HG02852 (cell line): ENCODE measurements at regions not wholly inside any gene's neighbourhood (a gene's known extent, or its start where the extent isn't known, plus 50 kb on each side); places are given as distances from the start of the nearest gene placed in this dataset.
"Not testable (repeated sequence)": the region's sequence is repeated elsewhere in the genome, so short reads cannot be mapped to it uniquely, and the experiment has no call there.

ENCODE experiments used
- ATAC-seq: cut with Tn5 transposase; IDR thresholded peaks from one replicate; pipeline ENCODE4 v1.9.1; 2021; ENCODE audit warnings: mild to moderate bottlenecking, moderate library complexity; ENCODE audit not compliant: unreplicated experiment

DNA sequence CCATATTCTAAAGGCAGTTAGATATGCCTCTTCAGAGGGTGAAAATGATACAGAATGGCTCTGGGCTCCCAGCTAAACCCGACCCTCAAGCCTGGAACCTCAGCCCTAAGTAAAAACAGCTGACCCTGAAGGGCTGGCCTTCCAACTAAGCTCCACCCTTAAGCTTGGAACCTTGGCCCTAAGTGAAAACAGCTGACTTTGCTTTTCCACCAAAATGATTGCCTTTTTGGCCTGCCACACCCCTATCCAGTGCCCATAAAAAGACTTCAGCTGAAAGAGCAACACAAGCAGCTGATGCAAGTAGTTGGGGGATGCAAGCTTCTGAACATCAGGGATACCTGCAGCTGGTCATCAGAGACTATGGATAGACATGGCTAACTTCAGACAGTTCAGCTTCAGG lies 647.4 kb upstream of the SGCD start:
- no peak for ATAC-seq

- ATAC-seq, result no peak
Measured at GRCh38 chr5:155684417-155684816, 642.5 kb upstream of the SGCD start.

- no peak for ATAC-seq
Measured at GRCh38 chr5:155686131-155686530, 640.8 kb upstream of the SGCD start.

DNA sequence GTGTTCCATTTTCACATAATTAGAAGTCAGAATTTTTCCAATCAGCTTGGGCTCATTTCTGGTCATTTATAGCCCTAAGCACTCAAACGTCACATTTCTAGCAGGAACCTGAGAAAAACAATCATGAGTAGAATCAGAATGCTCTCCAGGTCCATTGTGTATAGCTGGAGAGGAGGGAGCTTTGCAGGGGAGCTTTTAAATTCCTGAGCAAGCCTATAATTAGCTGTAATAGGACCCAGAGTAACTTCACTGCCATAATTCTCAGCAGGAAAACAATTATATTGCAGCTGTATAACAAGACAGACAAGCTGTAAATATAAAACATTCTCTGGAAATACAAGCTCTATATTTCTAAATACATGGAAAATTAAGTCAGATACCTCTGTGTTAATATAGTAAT lies 637.6 kb upstream of the SGCD start:
- no peak for ATAC-seq

DNA sequence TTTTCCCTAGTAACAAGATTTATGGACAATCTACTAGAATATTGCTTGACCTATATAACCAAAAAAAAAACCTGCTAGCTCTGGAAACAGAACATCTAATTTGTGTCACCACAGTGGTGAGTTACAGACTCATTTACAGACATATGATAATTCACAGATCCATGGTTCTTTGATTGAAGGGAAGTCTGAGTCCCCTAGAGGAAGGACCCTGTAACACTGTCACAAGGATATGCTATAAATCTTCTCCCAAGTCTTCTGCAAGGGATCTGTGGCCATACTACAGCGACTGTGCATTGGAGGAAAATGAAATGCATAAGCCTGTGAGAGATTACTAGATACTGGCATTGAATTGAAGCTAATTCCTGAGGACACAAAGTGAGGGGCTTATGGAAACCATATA lies 630.6 kb upstream of the SGCD start:
- no peak for ATAC-seq

DNA sequence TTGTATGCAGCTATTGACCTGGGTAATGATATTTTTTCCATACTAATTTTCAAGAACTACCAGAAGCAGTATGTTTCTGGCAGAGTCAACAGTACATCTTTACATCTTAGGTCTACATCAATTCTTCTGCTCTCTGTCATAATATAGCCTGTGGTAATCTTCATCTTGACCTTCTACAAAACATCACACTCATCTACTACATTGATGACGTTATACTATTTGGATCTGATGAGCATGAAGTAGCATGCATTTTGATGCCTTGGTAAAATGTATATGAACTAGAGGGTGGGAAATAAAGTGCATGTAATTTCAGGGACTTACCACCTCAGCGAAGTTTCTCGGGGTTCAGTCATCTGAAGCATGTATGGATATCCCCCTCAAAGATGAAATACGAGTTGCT lies 629.7 kb upstream of the SGCD start:
- ATAC-seq, result no peak

DNA sequence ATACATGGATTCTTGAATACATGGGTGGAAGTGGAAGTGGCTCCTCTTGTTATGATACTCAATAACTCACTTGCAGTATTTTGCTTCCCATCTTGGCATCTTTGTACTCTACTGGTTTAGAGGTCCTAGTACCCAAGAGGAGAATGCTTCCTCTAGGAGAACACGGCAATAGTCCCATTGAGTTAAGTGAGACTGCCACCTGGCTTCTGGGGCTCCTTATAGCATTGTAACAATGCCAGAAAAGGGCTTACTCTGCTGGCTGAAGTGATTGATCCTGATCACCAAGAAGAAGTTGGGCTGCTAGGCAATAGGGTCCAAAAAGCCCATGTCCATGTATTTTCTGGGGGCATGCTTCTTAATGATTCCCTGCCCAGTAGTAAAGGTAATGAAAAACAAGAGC lies 627.6 kb upstream of the SGCD start:
- ATAC-seq, result no peak

GRCh38 chr5:155700333-155700732 lies 626.6 kb upstream of the SGCD start:
- ATAC-seq, result no peak

- ATAC-seq, result no peak
Measured at GRCh38 chr5:155711882-155712281, 615.1 kb upstream of the SGCD start.

GRCh38 chr5:155714435-155714834 lies 612.5 kb upstream of the SGCD start:
- ATAC-seq, result not testable (repeated sequence)

GRCh38 chr5:155726267-155726666 lies 600.7 kb upstream of the SGCD start:
- ATAC-seq, result no peak

- ATAC-seq, result no peak
Measured at GRCh38 chr5:155727512-155728145, 599.3 kb upstream of the SGCD start.

DNA sequence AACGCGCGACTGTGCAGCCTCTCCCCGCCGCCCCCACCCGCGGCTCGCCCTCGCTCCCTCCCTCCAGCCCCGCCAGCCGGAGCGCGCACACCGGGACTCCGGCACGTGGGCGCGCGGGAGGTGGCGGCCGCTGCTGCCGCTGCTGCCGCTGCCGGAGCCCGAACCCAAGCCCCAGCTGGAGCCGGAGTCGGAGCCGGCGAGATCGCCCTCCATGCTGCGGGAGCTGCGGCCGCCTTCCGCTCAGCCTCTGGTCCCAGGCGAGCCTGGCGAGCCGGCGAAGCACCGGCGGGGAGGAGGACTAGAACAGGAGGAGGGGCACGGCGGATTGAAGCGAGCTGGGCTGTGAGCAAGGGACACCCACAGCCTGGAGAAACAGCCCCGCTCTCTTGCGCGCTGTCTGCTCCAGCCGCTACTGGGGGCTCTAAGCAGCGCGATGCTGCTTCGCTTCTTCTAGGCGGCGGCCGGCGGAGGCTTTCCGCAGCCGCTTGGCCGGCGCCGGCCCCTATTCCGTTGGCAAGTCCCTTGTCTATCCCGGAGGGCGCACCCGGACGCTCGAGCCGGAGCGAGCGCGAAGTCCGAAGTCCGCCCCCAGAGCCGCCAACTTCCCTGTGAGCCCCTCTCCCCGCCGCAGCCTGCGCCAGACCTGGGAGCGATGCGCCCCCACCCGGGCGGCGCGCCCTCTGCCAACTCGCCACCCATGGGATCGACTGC lies 598.7 kb upstream of the SGCD start:
- ATAC-seq, result no peak

DNA sequence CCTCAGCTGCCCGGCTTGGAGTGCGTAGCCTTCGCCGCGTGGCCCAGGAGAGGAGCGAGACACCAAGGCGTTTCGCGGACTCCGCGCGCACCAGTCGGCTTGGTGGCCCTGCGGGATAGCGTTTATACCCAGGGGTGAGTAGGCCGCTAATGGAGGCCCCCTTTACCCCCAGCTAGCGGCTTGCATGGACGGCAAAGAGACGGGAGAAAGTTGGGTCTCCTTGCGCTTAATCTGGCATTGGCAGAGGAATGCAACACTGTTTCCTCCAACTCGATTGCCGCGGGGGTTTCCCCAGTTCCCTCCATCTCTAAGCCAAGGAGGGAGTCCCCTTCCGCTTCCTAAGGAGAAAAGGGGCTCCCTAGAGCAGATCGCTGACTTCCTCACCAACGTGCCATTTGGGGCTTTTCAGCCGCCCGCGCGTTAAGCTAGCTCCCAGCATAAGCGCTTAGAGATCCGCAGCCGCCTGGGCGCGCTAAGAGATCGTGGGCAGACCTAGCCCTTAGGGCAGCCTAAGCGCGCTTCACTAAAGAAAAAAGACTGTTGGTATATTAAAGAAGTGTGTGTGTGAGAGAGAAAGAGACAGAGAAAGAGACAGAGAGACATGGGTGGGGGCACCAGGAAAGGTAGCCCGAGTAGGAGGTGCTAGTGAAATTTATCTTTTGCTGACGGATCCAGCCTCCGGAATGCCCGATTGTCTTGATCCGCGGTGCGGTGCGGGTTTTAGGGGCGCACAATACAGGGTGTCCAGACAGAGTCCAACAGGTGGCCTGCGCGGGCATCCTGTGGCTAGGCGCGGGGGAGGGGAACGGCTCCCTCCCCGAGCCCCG lies 597.9 kb upstream of the SGCD start:
- ATAC-seq, result no peak

- no peak for ATAC-seq
Measured at GRCh38 chr5:155729684-155730059, 597.3 kb upstream of the SGCD start.

GRCh38 chr5:155732587-155733376 lies 594.2 kb upstream of the SGCD start:
- ATAC-seq, result no peak

- ATAC-seq, result no peak
Measured at GRCh38 chr5:155733935-155734334, 593.0 kb upstream of the SGCD start.

GRCh38 chr5:155735388-155735787 lies 591.6 kb upstream of the SGCD start:
- ATAC-seq, result no peak

- no peak for ATAC-seq
Measured at GRCh38 chr5:155738616-155739015, 588.3 kb upstream of the SGCD start.

DNA sequence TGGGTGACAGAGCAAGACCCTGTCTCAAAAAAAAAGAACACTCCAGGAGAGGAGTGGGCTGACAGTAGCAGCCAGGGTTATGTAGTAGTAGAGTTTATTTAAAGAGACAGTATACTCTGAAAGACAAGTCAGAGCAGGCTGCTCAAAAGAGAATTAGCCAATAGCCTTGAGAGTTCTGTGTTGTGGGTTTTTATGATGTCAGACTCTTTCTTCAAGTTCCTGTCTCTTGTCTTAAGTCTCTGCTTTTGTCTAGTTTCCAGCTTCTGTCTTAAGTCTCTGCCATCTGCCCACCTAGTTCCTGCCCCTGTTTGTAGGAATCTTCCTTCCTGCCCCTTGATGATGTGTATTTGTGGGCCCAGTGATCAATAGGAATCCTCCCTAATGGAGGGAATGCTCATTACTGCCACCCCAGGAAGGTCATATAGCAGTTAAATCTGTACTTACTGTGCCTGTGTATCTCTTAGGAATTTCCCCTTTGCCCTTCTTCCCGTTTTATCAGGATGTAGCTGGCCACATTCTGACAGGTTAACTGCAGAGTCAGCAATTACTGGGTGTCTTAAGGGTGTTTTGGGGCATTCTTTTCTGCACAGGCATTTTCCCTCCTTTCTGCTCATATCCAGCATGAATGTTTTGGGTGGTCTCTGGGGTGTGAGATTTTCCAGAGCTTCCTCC lies 580.5 kb upstream of the SGCD start:
- ATAC-seq, result no peak

- ATAC-seq, result no peak
Measured at GRCh38 chr5:155750101-155750500, 576.9 kb upstream of the SGCD start.
